ENCODE measurements at regions not wholly inside any gene's neighbourhood (a gene's known extent, or its start where the extent isn't known, plus 50 kb on each side); places are given as distances from the start of the nearest gene placed in this dataset.

DNA sequence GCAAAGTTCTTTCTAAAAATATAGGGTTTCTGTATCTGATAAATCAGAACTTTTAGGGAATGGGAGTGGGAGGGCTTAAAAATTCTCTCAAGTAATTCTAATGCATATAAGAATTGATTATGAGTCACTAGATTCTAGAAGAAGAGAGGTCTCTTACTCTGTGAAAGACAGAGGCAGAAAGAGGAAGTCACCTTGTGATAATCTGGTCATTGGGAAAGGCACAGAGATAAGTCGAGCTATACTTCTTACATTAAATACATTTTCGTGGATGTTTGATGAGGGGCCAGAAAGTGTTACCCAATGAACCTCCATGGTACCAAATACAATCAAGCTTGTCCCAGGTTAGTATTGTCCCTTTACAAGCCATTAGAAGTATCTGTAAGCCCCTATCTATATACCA, 134.4 kb downstream of the MAD2L1 start:
- DNase-seq (ENCODE audit: low spot score) = no peak

DNA sequence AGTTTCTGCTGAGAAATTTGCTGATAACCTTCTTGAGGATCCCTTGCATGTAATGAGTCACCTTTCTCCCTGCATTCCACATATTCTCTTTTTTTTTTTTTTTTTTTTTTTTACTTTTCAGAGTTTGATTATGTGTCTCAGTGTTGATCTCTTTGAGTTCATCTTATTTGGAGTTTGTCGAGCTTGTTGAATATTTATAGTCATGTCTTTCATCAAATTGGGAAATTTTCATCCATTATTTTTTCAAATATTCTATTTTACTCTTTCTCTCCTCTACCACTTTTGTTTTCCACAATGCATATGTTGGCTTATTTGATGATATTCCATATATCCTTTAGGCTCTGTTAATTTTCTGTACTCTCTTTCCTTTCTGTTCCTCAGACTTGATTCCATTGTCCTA, 136.1 kb downstream of the MAD2L1 start:
- DNase-seq (ENCODE audit: low spot score) = no peak

DNA sequence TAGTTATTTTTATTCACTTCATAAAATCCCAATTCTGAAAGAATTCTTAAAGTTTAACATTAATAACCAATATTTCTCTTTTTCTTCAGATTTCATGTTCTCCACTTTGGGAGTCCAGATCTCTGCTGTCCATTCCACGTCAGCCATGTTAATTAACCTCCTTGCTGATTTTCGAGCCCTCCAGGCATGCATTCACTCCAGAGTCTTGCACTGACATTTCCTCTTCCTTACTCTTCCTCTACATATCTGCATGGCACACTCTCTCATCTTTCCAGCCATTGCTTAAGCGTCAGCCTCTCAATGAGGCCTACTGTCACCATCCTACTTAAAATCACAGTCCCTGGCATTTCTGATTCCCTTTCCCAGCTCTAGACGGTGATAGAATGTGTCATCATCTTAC, 144.8 kb downstream of the MAD2L1 start:
- DNase-seq (ENCODE audit: low spot score) = no peak

DNA sequence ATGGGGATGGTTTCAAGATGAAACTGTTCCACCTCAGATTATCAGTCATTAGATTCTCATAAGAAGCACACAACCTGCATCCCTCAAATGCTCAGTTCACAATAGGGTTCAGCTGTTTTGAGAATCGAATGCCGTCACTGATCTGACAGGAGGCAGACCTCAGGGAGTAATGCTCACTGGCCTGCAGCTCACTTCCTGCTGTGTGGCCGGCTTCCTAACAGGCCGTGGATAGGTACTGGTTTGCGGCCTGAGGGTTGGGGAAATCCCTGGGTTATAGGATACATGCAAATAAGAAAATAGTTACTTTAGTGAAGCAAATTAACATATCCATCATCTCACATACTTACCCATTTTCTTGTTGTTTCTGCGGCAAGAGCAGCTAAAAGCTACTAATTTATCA, 160.4 kb downstream of the MAD2L1 start:
- DNase-seq (ENCODE audit: low spot score) = no peak

DNA sequence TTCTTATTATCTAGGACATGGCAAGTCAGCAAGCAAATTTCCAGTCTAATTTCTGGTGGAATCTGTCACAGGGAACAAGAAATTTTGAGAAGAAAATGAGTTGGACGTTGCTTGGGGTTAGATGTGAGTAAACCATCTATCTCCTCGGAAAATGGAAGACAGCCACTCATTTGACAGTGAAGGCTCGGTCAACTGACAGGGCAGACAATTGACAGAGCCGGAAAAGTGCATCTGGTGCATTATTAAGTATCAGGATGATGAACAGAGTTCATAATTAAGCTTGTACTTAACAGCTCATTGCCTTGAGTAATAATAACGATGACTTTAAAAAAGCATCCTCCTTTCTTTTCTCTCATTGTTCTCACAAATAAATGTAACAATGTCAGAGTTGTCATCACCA, 168.4 kb downstream of the MAD2L1 start:
- no peak for DNase-seq (ENCODE audit: low spot score)

DNA sequence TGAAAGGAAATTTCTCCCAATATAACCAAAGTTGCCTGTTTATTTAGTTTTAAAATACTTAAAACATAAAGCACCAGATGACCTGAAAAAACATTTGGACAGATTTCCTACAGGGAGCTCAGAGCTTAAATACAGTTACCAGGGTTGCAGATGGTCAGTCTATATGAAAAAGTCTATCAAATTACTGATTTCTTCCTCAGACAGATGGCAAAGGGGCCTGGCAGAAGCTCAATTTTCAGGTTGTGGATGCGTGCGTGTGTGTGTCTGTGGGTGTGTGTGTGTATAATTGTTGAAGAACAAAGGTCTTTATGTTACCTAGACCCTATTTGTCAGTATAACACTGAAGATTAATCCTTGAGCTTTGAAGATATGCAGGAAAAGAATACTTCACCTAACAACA, 169.4 kb downstream of the MAD2L1 start:
- DNase-seq (ENCODE audit: low spot score) = no peak

DNA sequence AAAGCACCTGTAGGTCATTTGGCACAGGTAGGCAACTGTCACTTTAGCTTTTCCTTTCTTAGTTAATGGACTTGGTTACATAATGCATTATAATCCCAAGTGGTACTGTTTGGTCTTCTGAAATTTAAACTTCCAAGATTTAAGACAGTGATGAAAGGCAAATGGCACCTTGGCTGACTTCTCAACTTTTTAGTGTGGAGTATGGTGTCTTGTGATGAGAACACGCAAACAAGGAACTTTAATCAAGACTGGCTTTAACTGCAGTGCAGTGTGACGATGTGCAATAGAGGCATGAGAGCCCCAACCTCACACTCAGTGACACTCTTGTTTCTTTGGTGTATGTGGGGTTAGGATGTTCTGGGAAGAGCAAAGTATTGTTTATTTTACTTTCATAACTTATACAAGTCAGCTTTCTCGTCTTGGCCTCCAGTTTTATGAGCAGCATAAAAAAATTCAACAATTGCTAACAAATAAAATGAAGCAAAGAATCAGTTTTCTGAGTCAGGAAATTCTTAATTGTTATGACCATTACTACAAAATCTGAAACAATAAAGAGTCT, 171.9 kb downstream of the MAD2L1 start:
- no peak for DNase-seq (ENCODE audit: low spot score)

DNA sequence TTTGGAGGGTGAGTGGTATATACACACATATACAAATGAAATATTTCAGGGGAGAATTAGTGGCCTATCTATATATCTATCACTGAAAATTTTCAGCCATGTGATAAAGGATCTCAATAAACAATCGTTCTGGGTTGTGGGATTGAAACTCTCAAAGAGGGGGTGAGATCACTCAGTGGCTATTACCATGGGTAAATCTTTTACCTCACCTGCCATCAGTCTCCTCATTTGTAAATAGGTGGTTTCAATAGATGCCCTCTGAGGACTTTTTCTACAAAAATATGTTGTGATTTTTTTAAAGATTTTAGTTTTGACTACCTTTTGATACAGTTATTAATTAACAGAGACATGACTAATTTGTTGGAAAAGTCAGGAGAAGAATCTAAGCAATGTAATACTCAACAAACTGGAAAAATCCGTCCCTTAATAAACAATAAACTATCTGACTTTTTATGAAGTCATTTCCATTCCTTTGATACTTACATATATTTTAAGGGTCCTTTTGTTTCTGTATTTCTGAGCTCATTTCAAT, 192.8 kb downstream of the MAD2L1 start:
- DNase-seq (ENCODE audit: low spot score) = peak; percentile 60

DNA sequence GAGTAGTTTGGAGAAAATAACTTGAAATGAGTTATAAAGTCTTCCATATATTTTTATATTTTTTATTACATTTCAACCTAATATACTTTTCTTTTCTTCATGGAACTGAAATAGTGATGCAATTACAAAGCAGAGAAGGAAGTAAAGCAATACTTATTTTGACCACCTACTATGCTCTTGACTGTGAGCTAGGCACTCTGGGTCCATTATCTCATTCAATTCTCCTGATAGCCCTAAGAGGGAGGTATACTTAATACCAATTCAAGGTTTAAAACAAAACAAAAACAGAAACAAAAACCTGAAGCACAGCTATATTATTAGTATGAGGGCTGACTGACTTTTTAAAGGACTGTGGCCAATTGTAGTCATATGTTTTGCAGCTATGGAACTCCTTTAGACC, 193.5 kb downstream of the MAD2L1 start:
- DNase-seq (ENCODE audit: low spot score) = no peak

DNA sequence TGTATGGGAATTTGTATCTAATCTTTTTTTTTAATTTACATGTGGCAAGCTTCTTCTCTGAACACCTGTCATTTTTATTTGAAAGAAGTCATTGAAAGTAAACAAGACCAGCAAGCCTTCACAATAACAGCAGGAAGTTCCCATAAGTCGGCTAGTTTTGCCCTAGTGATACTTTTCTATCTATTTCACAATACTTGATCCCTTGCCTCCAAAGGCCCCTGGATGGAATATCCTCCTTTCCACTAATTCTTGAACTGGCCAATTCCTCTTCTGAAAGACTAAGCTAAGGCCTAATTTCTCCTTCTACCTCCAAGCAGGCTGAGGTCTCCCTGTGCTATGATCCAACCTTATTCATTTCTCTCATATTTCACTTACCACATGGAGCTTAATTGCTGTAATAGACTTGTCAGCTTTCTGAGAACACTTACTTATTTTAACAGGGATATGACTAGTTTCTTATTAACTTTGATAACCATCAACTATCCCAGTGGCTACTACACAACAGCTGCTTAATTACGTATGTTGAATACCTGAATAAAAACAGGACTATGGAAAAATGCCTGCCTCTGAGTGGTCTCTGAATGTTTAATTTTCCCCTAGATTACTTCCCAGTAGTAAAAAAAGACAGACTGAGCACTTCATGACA, 194.2 kb downstream of the MAD2L1 start:
- DNase-seq (ENCODE audit: low spot score) = peak; percentile 51

DNA sequence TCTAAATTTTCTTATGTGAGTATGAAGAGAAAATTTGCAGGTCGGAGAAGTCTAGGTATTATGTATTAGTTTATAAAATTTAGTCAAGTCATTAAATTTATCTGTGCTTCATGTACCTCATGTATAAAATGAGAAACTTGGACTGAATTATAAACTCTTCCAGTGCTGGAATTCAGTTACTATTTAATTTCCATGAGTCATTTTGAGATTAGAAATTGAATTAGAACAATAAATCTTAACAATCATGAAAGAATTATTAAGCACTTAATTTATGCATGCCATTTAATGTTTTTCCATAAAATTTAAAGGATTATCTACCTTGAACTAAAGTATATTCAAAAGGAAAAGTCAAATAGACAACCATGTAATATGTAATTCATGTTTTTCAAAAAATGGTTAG, 195.8 kb downstream of the MAD2L1 start:
- no peak for DNase-seq (ENCODE audit: low spot score)

DNA sequence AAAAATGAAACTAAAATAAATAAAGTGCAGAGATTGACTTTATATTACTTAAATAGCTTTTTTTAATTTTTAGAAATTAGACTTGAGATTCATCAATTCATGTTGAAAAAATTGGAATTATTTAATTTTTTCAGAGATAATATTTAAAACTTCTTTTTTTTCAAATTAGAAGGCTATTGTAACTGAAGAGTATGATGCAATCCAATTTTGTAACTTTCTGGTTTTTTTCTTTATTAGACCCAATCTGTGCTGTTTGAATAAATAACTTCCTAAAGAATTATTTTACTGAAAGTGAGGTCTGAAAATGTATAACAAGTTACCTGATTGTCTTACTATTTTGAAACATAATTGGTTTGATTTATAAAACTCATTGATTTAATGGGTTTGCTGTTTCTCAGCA, 200.9 kb downstream of the MAD2L1 start:
- DNase-seq (ENCODE audit: low spot score) = no peak

DNA sequence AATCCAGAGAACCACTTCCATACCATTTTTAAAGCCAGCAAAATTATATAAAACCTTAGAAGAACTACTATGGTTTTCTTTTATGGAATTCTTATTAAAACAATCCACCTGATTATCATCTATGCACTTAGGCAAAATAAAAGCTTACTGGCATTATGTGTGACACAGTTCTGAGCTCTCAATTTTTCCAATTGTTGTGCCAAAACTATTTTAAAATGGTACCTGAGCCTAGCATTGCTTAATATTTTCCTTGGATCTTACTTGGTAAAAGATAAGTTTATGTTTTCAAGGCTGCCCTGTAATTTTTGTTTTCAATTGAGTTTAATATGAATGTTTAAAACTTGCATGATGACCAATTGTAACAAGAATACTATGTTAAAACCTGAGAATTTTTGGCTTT, 201.3 kb downstream of the MAD2L1 start:
- no peak for DNase-seq (ENCODE audit: low spot score)

DNA sequence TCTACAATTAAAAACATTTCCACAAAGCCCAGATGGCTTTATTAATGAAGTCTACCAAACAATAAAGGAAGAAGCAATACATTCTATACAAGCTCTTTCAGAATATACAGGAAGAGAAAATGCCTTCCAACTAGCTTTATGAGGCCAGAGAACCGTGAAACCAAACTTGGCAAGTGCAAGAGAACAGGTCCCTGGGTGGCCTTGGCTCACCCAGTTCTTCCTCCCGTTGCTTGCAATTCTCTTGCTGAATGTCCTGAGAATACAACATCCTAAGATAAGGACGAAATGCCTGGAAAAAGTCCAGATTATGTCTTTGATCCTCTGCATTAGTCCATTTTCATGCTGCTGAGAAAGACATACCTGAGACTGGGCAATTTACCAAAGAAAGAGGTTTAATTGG, 204.9 kb downstream of the MAD2L1 start:
- DNase-seq (ENCODE audit: low spot score) = peak; percentile 9

DNA sequence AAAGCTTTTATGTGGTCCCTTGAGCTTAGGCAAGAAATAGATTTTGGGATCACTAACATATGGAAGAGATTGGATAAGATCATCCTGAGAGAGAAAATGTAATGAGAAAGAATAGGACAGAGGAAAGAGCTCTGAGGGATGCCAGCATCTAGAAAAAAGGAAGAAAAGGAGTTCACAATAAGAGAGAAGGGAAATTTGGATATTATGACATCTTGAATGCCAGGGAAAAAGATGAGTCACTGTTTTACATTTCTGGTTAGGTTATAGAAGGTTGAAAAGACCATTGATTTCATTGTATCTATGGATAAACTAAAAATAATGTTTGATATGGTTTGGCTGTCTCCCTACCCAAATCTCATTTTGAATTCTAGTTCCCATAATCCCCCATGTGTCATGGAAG, 208.5 kb downstream of the MAD2L1 start:
- no peak for DNase-seq (ENCODE audit: low spot score)

DNA sequence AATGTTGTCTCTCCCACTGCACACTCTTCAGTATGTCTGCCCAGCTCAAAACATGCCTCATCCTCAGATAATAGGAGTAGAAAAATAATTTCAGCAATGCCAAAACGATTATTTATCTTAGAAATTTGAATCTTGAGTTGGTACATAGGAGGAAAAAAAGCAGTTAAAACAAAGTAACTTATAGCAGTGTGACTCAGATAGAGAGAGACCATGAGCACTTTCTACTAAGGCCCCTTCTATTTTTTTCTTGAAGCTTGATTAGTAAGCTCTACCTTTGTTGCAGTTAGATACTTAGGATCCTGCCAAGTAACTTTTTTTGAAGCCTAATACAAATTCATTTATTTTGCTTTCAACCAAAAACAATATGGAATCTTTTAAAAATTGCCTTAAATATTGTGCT, 212.3 kb downstream of the MAD2L1 start:
- no peak for DNase-seq (ENCODE audit: low spot score)

DNA sequence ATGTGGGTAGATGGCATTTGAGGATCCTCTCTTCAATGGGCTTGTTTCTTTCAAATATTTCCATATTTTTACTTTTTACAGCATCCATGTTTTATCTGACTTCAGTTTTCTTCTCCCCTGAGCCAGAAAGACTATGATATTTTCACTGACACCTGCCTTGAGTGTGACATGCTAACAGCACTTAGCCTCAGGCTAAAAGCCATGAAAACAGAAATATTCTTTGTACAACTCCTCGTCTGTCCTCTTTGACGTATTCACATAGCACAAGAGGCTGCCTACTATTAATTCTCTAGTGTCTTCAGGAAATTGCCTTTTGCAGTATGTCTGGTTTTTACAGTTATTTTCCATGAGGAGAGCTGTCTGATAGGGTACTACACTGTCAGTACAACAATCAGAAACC, 215.0 kb downstream of the MAD2L1 start:
- no peak for DNase-seq (ENCODE audit: low spot score)

DNA sequence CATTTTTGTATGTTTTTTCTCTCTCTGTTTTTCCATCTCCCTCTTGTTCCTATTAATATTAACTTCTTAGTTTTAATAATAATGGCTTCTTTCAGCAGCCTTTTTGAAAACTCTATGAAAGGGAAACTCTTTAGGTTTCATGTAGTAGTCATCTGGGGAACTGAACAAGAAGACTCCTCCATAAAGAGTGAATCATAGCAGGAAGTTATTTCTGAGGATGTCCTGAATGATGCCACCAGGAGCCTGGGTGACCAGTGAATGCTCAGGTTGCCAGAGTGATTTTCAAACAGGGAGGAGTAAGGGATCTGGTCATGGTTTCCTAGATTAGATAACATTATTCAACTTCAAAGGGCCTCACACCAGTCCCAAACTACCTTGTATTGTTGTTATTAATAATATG, 212.8 kb upstream of the PDE5A start:
- peak; percentile 82 for DNase-seq (ENCODE audit: low spot score)

DNA sequence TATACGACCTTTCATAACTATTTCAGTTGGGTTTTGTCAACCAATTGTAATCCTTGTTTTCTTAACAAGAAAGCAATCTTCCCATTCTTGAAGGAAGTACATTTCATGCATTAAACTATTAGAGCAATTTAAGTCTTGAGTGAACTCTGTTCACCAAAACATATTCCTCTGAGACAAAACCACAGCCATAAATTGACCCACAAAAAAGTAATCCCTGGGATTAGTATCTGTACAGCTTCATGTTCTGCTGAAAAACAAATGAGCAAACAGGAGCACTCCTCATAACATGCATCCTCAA, 207.0 kb upstream of the PDE5A start:
- no peak for DNase-seq (ENCODE audit: low spot score)

DNA sequence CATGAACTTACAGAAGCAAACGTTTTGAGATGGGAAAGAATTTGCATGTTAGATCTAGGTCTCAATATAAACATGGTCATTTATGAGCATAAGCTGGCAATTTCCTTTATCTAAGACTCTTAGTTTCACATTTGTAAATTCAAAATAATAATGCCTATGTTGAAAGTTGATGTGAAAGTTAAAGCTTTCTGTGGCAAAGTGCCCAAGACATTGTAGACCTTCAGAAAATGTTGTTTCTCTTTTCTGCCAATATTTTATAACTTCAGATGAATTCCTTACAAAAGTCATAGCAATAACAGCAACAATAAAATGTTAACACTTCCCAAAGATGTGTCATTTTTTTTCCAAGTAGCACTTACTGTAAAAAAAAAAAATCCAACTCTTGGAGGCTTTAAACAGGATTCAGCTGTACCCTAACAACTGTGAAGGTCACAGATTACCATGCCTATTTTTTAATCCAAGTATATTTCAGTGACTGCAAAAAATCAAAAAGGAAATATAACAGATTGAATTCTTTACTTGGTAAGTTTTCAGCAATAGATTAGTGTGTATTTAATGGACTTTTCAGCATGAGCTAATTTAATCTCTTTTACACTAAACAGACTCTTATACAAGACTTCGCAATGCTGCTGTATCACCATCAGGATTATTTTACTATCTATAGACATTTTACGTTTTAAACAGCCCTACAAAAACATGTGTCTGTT, 206.5 kb upstream of the PDE5A start:
- no peak for DNase-seq (ENCODE audit: low spot score)

DNA sequence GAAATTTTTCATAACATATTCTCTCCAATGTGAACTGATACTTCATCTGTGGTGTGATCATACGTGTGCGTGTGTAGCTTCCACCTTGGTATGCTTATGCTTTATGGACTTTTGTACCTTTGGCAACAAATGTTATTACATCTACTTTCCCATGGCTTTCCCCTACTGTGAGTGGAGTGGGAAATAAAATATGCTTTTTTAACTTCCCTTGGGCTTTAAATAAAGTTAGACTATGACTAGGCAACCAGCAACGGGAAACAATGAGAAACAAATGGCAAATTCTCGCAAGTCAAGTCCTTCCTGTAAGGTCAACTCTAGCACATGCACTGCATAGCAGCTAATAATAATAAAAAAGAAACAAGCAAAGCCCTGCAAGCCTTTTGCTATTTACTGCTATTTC, 205.0 kb upstream of the PDE5A start:
- DNase-seq (ENCODE audit: low spot score) = no peak

DNA sequence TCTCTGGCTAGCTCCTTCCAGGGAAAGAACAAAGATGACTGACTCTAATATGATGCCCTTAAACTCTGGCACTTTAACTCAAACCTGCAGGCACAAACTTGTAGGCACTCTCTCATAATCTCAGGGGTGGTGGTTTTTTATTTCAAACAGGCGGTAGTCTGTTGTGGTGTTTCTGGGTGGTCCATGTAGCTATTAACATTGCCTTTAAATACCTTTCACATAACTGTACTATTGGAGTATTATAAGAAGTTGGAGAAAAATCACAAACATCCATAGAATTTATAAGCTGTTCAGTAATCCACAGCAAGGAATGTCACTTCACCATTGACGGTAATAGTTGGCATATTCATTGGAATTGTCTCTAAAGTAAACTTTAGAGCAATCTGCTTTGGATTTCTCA, 204.2 kb upstream of the PDE5A start:
- no peak for DNase-seq (ENCODE audit: low spot score)

DNA sequence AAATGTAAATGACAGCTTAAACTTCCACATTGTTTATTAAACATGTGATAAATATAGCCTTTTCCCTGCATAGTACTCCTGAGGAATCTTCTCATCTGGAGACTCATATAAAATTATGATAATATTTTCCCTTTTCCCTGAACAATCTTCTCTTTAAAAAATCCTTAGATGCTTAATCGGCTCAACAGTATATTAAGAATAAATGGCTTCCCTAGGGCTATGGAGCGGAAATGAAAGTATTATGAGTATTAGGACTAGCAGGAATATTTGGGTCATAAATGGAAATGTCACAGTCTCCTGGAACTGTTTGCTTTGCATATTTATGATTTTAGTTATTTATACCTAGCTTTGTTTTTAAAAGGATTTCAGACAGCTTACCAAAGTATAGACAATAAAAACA, 200.7 kb upstream of the PDE5A start:
- no peak for DNase-seq (ENCODE audit: low spot score)

DNA sequence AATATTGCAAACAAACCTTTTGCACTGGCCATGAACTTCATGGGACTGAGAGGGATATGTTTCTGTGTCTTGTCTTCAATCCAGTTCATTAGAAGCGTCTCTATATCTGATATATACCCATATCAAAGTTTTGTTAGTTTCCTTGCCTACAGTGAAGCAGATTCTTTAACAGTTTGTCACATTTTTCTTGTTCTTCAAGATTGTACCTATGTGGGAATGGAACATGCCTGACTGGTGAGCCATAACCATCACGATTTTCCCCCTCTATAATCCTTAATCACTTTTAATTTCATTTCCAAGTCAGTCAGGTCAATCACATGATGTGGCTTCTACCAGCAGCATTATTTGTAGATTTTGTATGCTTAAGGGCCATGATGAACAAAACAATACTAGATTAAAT, 197.1 kb upstream of the PDE5A start:
- peak; percentile 27 for DNase-seq (ENCODE audit: low spot score)
